ENCODE measurements at regions not wholly inside any gene's neighbourhood (a gene's known extent, or its start where the extent isn't known, plus 50 kb on each side); places are given as distances from the start of the nearest gene placed in this dataset.

GRCh38 chr2:234305846-234306245 is 191.0 kb downstream of the ARL4C start:
- TF ChIP-seq, protein P1, sequence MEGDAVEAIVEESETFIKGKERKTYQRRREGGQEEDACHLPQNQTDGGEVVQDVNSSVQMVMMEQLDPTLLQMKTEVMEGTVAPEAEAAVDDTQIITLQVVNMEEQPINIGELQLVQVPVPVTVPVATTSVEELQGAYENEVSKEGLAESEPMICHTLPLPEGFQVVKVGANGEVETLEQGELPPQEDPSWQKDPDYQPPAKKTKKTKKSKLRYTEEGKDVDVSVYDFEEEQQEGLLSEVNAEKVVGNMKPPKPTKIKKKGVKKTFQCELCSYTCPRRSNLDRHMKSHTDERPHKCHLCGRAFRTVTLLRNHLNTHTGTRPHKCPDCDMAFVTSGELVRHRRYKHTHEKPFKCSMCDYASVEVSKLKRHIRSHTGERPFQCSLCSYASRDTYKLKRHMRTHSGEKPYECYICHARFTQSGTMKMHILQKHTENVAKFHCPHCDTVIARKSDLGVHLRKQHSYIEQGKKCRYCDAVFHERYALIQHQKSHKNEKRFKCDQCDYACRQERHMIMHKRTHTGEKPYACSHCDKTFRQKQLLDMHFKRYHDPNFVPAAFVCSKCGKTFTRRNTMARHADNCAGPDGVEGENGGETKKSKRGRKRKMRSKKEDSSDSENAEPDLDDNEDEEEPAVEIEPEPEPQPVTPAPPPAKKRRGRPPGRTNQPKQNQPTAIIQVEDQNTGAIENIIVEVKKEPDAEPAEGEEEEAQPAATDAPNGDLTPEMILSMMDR (conservative IDR thresholded peaks at IDR 0.05; ENCODE audit: low read length) = no peak
- TF ChIP-seq EZH2phosphoT487 (IDR thresholded peaks at IDR 0.05; ENCODE audit: borderline replicate concordance) = no peak

Measured in Loucy (cell line).